ENCODE measurements at regions not wholly inside any gene's neighbourhood (a gene's known extent, or its start where the extent isn't known, plus 50 kb on each side); places are given as distances from the start of the nearest gene placed in this dataset.
"Not testable (repeated sequence)": the region's sequence is repeated elsewhere in the genome, so short reads cannot be mapped to it uniquely, and the experiment has no call there.

- Histone ChIP-seq H3K9me3 (no peaks in the 10 kb centered on the region), H3K79me2 (ENCODE audit: insufficient read depth) (no peaks in the 10 kb centered on the region), H3K9ac (no peak overlapping the region), H3K4me2 (no peak overlapping the region), H2AFZ (ENCODE audit: low read depth) (no peak overlapping the region), H3K27ac (ENCODE audit: low read depth in 2 of 2, low read length in 1 of 2) (no peak overlapping the region), H3K4me1 (ENCODE audit: control insufficient read depth in 1 of 2, insufficient read depth in 2 of 2, low read depth in 1 of 2, low read length in 1 of 2) (no peaks in the 10 kb centered on the region; a peak in 1 of 4 replicates), H3K9me2 (no peaks in the 10 kb centered on the region), H3K4me3 (ENCODE audit: low read depth in 2 of 2, low read length in 1 of 2) (no peak overlapping the region), H4K20me1 (ENCODE audit: insufficient read depth) (no peaks in the 10 kb centered on the region), H3F3A (replicated peaks; ENCODE audit: insufficient read depth) (no peaks in the 10 kb centered on the region), H3K36me3 (replicated peaks in 1 of 2; ENCODE audit: control insufficient read depth in 1 of 2, insufficient read depth in 2 of 2, low read length in 1 of 2) (no peaks in the 10 kb centered on the region), H3K27me3 (ENCODE audit: insufficient read depth) (no peaks in the 10 kb centered on the region)
- WGBS (ENCODE audit: low lambda C conversion rate) = 81% methylated on average over 16 of the region's 16 CpGs
- ChIA-PET CTCF (interaction anchor here (1.1 kb wide), 2 partner anchors 93 to 316 kb away, joined by 3 read pairs; no protein-coding TSS in a partner anchor), POLR2A (no interaction called here)
- no peak for DNase-seq
- TF ChIP-seq RXRA (IDR thresholded peaks at IDR 0.05; ENCODE audit: borderline replicate concordance, low read depth) (no peak), MEF2A (IDR thresholded peaks at IDR 0.05; ENCODE audit: borderline replicate concordance, low read depth) (no peak), EP300 (IDR thresholded peaks at IDR 0.05; ENCODE audit: borderline replicate concordance in 1 of 2, low read depth in 1 of 2, low read length in 1 of 2) (no peak), TCF12 (IDR thresholded peaks at IDR 0.05) (no peak), IRF3 (IDR thresholded peaks at IDR 0.05; ENCODE audit: low read depth, low read length) (no peak), FOXJ3 (CRISPR knock-in tag; IDR thresholded peaks at IDR 0.05) (no peak), MXI1 (IDR thresholded peaks at IDR 0.05; ENCODE audit: low read depth, low read length) (no peak)
- TF ChIP-seq, protein P1, sequence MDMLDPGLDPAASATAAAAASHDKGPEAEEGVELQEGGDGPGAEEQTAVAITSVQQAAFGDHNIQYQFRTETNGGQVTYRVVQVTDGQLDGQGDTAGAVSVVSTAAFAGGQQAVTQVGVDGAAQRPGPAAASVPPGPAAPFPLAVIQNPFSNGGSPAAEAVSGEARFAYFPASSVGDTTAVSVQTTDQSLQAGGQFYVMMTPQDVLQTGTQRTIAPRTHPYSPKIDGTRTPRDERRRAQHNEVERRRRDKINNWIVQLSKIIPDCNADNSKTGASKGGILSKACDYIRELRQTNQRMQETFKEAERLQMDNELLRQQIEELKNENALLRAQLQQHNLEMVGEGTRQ (IDR thresholded peaks at IDR 0.05; ENCODE audit: borderline replicate concordance, low read depth, low read length) = no peak
Measured at GRCh38 chr5:142233083-142234032, 91.5 kb downstream of the SPRY4 start.

GRCh38 chr5:142230949-142231348 lies 93.9 kb downstream of the SPRY4 start:
- WGBS (ENCODE audit: low lambda C conversion rate) = 89% methylated on average over 4 of the region's 4 CpGs
- H3K4me3 ChIP-seq (ENCODE audit: low read depth in 2 of 2, low read length in 1 of 2); H3K27me3 ChIP-seq (ENCODE audit: insufficient read depth); CTCF ChIA-PET; H3K36me3 ChIP-seq (replicated peaks in 1 of 2; ENCODE audit: control insufficient read depth in 1 of 2, insufficient read depth in 2 of 2, low read length in 1 of 2); H3K27ac ChIP-seq (ENCODE audit: low read depth in 2 of 2, low read length in 1 of 2); H3K4me2 ChIP-seq; H3K4me1 ChIP-seq (ENCODE audit: control insufficient read depth in 1 of 2, insufficient read depth in 2 of 2, low read depth in 1 of 2, low read length in 1 of 2); H3K79me2 ChIP-seq (ENCODE audit: insufficient read depth); H3F3A ChIP-seq (replicated peaks; ENCODE audit: insufficient read depth); H3K9me2 ChIP-seq; H3K9ac ChIP-seq; DNase-seq; H3K9me3 ChIP-seq; H2AFZ ChIP-seq (ENCODE audit: low read depth); H4K20me1 ChIP-seq (ENCODE audit: insufficient read depth); POLR2A ChIA-PET: not testable (repeated sequence)

Data from SK-N-SH (cell line).